CD4-positive, alpha-beta T cell treated with Interleukin-4 for 4 hours (primary cell): ENCODE measurements at regions not wholly inside any gene's neighbourhood (a gene's known extent, or its start where the extent isn't known, plus 50 kb on each side); places are given as distances from the start of the nearest gene placed in this dataset.

ENCODE experiments used
- DNase-seq: peaks from one replicate; pipeline ENCODE4 v3.0.0-alpha.2; 2020

GRCh38 chr6:166106076-166106686 lies 61.5 kb downstream of the TBXT start:
- peak; percentile 27 for DNase-seq

GRCh38 chr6:166105341-166106075 lies 62.1 kb downstream of the TBXT start:
- no peak for DNase-seq

GRCh38 chr6:166104872-166105271 lies 62.8 kb downstream of the TBXT start:
- DNase-seq = no peak

- no peak for DNase-seq
These were observed 63.5 kb downstream of the TBXT start for GRCh38 chr6:166104107-166104506.

GRCh38 chr6:166101819-166102419 lies 65.7 kb downstream of the TBXT start:
- no peak for DNase-seq

- peak; percentile 6 for DNase-seq
These were observed 69.6 kb downstream of the TBXT start for GRCh38 chr6:166097914-166098522.

GRCh38 chr6:166087852-166088251 lies 79.8 kb downstream of the TBXT start:
- DNase-seq = no peak

- no peak for DNase-seq
These were observed 80.4 kb downstream of the TBXT start for GRCh38 chr6:166087246-166087645.

GRCh38 chr6:166085500-166085899 lies 82.2 kb downstream of the TBXT start:
- DNase-seq = no peak

- no peak for DNase-seq
These were observed 82.7 kb downstream of the TBXT start for GRCh38 chr6:166084951-166085350.

- no peak for DNase-seq
These were observed 87.8 kb downstream of the TBXT start for GRCh38 chr6:166079841-166080240.

GRCh38 chr6:166078294-166078693 lies 89.4 kb downstream of the TBXT start:
- no peak for DNase-seq

GRCh38 chr6:166076625-166077024 lies 91.0 kb downstream of the TBXT start:
- no peak for DNase-seq

- DNase-seq = no peak
These were observed 91.7 kb downstream of the TBXT start for GRCh38 chr6:166075925-166076324.

GRCh38 chr6:166075186-166075585 lies 92.5 kb downstream of the TBXT start:
- DNase-seq = no peak

GRCh38 chr6:166073082-166073481 lies 94.6 kb downstream of the TBXT start:
- DNase-seq = no peak

GRCh38 chr6:166068768-166069167 lies 98.9 kb downstream of the TBXT start:
- DNase-seq = no peak

- no peak for DNase-seq
These were observed 109.4 kb downstream of the TBXT start for GRCh38 chr6:166058064-166058739.

GRCh38 chr6:166057431-166057830 lies 110.2 kb downstream of the TBXT start:
- DNase-seq = no peak

GRCh38 chr6:166056637-166057036 lies 111.0 kb downstream of the TBXT start:
- DNase-seq = no peak

GRCh38 chr6:166055801-166056200 lies 111.8 kb downstream of the TBXT start:
- DNase-seq = no peak

- no peak for DNase-seq
These were observed 114.8 kb downstream of the TBXT start for GRCh38 chr6:166052837-166053236.

- DNase-seq = no peak
These were observed 117.1 kb downstream of the TBXT start for GRCh38 chr6:166050559-166050958.
